HS-5 (cell line): ENCODE measurements at regions not wholly inside any gene's neighbourhood (a gene's known extent, or its start where the extent isn't known, plus 50 kb on each side); places are given as distances from the start of the nearest gene placed in this dataset.

Experiments
- DNase-seq: peaks from one replicate; pipeline ENCODE4 v3.0.0-alpha.2; 2012; ENCODE audit warnings: low read depth

- no peak for DNase-seq
Measured at GRCh38 chr5:54717459-54717858, 199.9 kb downstream of the SNX18 start.

GRCh38 chr5:54713923-54714581, 196.5 kb downstream of the SNX18 start:
- DNase-seq, result no peak

- DNase-seq, result no peak
Measured at GRCh38 chr5:54709096-54709495, 191.5 kb downstream of the SNX18 start.

- DNase-seq, result no peak
Measured at GRCh38 chr5:54707841-54708240, 190.3 kb downstream of the SNX18 start.

- DNase-seq, result no peak
Measured at GRCh38 chr5:54705994-54706653, 188.6 kb downstream of the SNX18 start.

GRCh38 chr5:54704825-54705224, 187.3 kb downstream of the SNX18 start:
- DNase-seq, result no peak

GRCh38 chr5:54704333-54704732, 186.8 kb downstream of the SNX18 start:
- DNase-seq, result no peak

GRCh38 chr5:54703565-54704255, 186.2 kb downstream of the SNX18 start:
- no peak for DNase-seq

- DNase-seq, result no peak
Measured at GRCh38 chr5:54703133-54703532, 185.6 kb downstream of the SNX18 start.

- DNase-seq, result no peak
Measured at GRCh38 chr5:54702470-54702869, 184.9 kb downstream of the SNX18 start.

GRCh38 chr5:54700986-54701578, 183.5 kb downstream of the SNX18 start:
- DNase-seq, result peak; percentile 89

- no peak for DNase-seq
Measured at GRCh38 chr5:54696931-54697330, 179.4 kb downstream of the SNX18 start.

- no peak for DNase-seq
Measured at GRCh38 chr5:54696346-54696745, 178.8 kb downstream of the SNX18 start.

GRCh38 chr5:54695198-54695966, 177.8 kb downstream of the SNX18 start:
- no peak for DNase-seq

GRCh38 chr5:54693936-54694657, 176.5 kb downstream of the SNX18 start:
- DNase-seq, result no peak

GRCh38 chr5:54692631-54693030, 175.1 kb downstream of the SNX18 start:
- no peak for DNase-seq

GRCh38 chr5:54691656-54692055, 174.1 kb downstream of the SNX18 start:
- no peak for DNase-seq

GRCh38 chr5:54689411-54690251, 172.1 kb downstream of the SNX18 start:
- no peak for DNase-seq

- no peak for DNase-seq
Measured at GRCh38 chr5:54680998-54681397, 163.4 kb downstream of the SNX18 start.

- no peak for DNase-seq
Measured at GRCh38 chr5:54679686-54680085, 162.1 kb downstream of the SNX18 start.

GRCh38 chr5:54678737-54679136, 161.2 kb downstream of the SNX18 start:
- DNase-seq, result no peak
